ENCODE measurements at regions not wholly inside any gene's neighbourhood (a gene's known extent, or its start where the extent isn't known, plus 50 kb on each side); places are given as distances from the start of the nearest gene placed in this dataset.

- no peak for TF ChIP-seq EZH2 (IDR thresholded peaks at IDR 0.05; ENCODE audit: low read length)
- TF ChIP-seq CTCF (optimal IDR thresholded peaks at IDR 0.05 in 1 of 3, IDR thresholded peaks at IDR 0.05 in 1 of 3, conservative IDR thresholded peaks at IDR 0.05 in 1 of 3; ENCODE audit: extremely low read depth in 1 of 3, insufficient read depth in 2 of 3, low read length in 3 of 3), result no peak
- dilution Hi-C loops (cut with MboI; ENCODE audit: extremely low pct_ligation_motif_present, low sequenced_read_pairs), result no loop called here
- no peak overlapping the region for H2AFZ ChIP-seq (ENCODE audit: control insufficient read depth, low read length)
Observed at GRCh38 chr3:82229397-82229796, 468.0 kb upstream of the GBE1 start.

GRCh38 chr3:82224661-82225060, 463.2 kb upstream of the GBE1 start:
- no peaks in the 10 kb centered on the region for H3K27me3 ChIP-seq (ENCODE audit: control insufficient read depth, extremely low read depth, insufficient read depth, low read length)
- H3K9me1 ChIP-seq (ENCODE audit: control insufficient read depth, extremely low read depth, insufficient read depth, low read length), result no peaks in the 10 kb centered on the region
- no peak for FAIRE-seq
- H3K27ac ChIP-seq (ENCODE audit: control insufficient read depth, insufficient read depth, low read length), result no peak overlapping the region
- TF ChIP-seq CTCF (optimal IDR thresholded peaks at IDR 0.05 in 1 of 3, IDR thresholded peaks at IDR 0.05 in 1 of 3, conservative IDR thresholded peaks at IDR 0.05 in 1 of 3; ENCODE audit: extremely low read depth in 1 of 3, insufficient read depth in 2 of 3, low read length in 3 of 3) (no peak), EZH2 (IDR thresholded peaks at IDR 0.05; ENCODE audit: low read length) (no peak)
- H2AFZ ChIP-seq (ENCODE audit: control insufficient read depth, low read length), result no peak overlapping the region
- H3K36me3 ChIP-seq (ENCODE audit: control insufficient read depth in 2 of 2, extremely low read depth in 1 of 2, insufficient read depth in 2 of 2, low read length in 2 of 2), result no peaks in the 10 kb centered on the region
- H3K9me3 ChIP-seq (ENCODE audit: control insufficient read depth, low read depth, low read length), result no peaks in the 10 kb centered on the region
- H3K9ac ChIP-seq (ENCODE audit: control insufficient read depth, extremely low read depth, insufficient read depth, low read length), result no peak overlapping the region
- dilution Hi-C loops (cut with MboI; ENCODE audit: extremely low pct_ligation_motif_present, low sequenced_read_pairs), result no loop called here
- no peak overlapping the region for H3K4me3 ChIP-seq (ENCODE audit: control insufficient read depth in 2 of 3, extremely low read depth in 1 of 3, insufficient read depth in 2 of 3, low read depth in 1 of 3, low read length in 3 of 3)
- no peaks in the 10 kb centered on the region for H4K20me1 ChIP-seq (ENCODE audit: control insufficient read depth, extremely low read depth, insufficient read depth, low read length)
- no peaks in the 10 kb centered on the region for H3K4me1 ChIP-seq (ENCODE audit: control insufficient read depth, extremely low read depth, insufficient read depth, low read length)
- no peak for DNase-seq (ENCODE audit: low read depth, low spot score)
- H3K79me2 ChIP-seq (ENCODE audit: control insufficient read depth, insufficient read depth, low read length), result no peaks in the 10 kb centered on the region
- H3K4me2 ChIP-seq (ENCODE audit: control insufficient read depth, extremely low read depth, insufficient read depth, low read depth, low read length), result no peak overlapping the region

More at GRCh38 chr3:82229397-82229796, 468.0 kb upstream of the GBE1 start:
- Histone ChIP-seq H3K9me3 (ENCODE audit: control insufficient read depth, low read depth, low read length) (no peaks in the 10 kb centered on the region), H3K9me1 (ENCODE audit: control insufficient read depth, extremely low read depth, insufficient read depth, low read length) (no peaks in the 10 kb centered on the region), H3K4me3 (ENCODE audit: control insufficient read depth in 2 of 3, extremely low read depth in 1 of 3, insufficient read depth in 2 of 3, low read depth in 1 of 3, low read length in 3 of 3) (no peak overlapping the region), H3K36me3 (ENCODE audit: control insufficient read depth in 2 of 2, extremely low read depth in 1 of 2, insufficient read depth in 2 of 2, low read length in 2 of 2) (no peaks in the 10 kb centered on the region), H4K20me1 (ENCODE audit: control insufficient read depth, extremely low read depth, insufficient read depth, low read length) (no peaks in the 10 kb centered on the region), H3K4me2 (ENCODE audit: control insufficient read depth, extremely low read depth, insufficient read depth, low read depth, low read length) (no peak overlapping the region), H3K27ac (ENCODE audit: control insufficient read depth, insufficient read depth, low read length) (no peak overlapping the region), H3K79me2 (ENCODE audit: control insufficient read depth, insufficient read depth, low read length) (no peaks in the 10 kb centered on the region), H3K4me1 (ENCODE audit: control insufficient read depth, extremely low read depth, insufficient read depth, low read length) (no peaks in the 10 kb centered on the region), H3K27me3 (ENCODE audit: control insufficient read depth, extremely low read depth, insufficient read depth, low read length) (no peaks in the 10 kb centered on the region), H3K9ac (ENCODE audit: control insufficient read depth, extremely low read depth, insufficient read depth, low read length) (no peak overlapping the region)
- no peak for DNase-seq (ENCODE audit: low read depth, low spot score)
- no peak for FAIRE-seq

Data from keratinocyte (primary cell).